ENCODE measurements at regions not wholly inside any gene's neighbourhood (a gene's known extent, or its start where the extent isn't known, plus 50 kb on each side); places are given as distances from the start of the nearest gene placed in this dataset.

GRCh38 chr10:83574770-83575169 is 564.5 kb upstream of the GHITM start:
- TF ChIP-seq CTCF (IDR thresholded peaks at IDR 0.05): no peak
- no peak for TF ChIP-seq EP300 (IDR thresholded peaks at IDR 0.05)
- no peak for TF ChIP-seq POLR2A (IDR thresholded peaks at IDR 0.05; ENCODE audit: low read depth)
